Activated CD8-positive, alpha-beta memory T cell treated with anti-CD3 and anti-CD28 coated beads, Interleukin-2, amount 10 ng/mL, durations not matched to agents 7 days and 5 days (primary cell): ENCODE measurements at regions not wholly inside any gene's neighbourhood (a gene's known extent, or its start where the extent isn't known, plus 50 kb on each side); places are given as distances from the start of the nearest gene placed in this dataset.
"Not testable (repeated sequence)": the region's sequence is repeated elsewhere in the genome, so short reads cannot be mapped to it uniquely, and the experiment has no call there.

Experiments
- ATAC-seq: fragments of 150-1000 bp; cut with Tn5 transposase; one replicate; pipeline ENCODE4 v1.10.0; 2021; ENCODE audit warnings: moderate library complexity
- CTCF ChIA-PET: fragments of 350-600 bp; sonication (Branson Sonifier 250); formaldehyde crosslinking; loops from one replicate; lab custom pipeline; 2021; ENCODE audit warnings: antibody characterized with exemption; lab: Charles Lee
- DNase-seq: peaks from one replicate; pipeline ENCODE4 v3.0.0-alpha.2; 2020
- H3K27ac Mint-ChIP-seq: one replicate; pipeline ENCODE4 v1.8.0; 2021; ENCODE audit warnings: mild to moderate bottlenecking, mixed read lengths
- H3K27me3 Mint-ChIP-seq: one replicate; pipeline ENCODE4 v1.8.0; 2021; ENCODE audit warnings: mixed read lengths
- H3K36me3 Mint-ChIP-seq: one replicate; pipeline ENCODE4 v1.8.0; 2021; ENCODE audit warnings: mild to moderate bottlenecking, mixed read lengths
- H3K4me1 Mint-ChIP-seq: one replicate; pipeline ENCODE4 v1.8.0; 2021; ENCODE audit warnings: mixed read lengths
- H3K4me3 Mint-ChIP-seq: one replicate; pipeline ENCODE4 v1.8.0; 2021; ENCODE audit warnings: mild to moderate bottlenecking, moderate library complexity, mixed read lengths
- H3K9me3 Mint-ChIP-seq: one replicate; pipeline ENCODE4 v1.8.0; 2022; ENCODE audit warnings: low read depth, mixed read lengths

DNA sequence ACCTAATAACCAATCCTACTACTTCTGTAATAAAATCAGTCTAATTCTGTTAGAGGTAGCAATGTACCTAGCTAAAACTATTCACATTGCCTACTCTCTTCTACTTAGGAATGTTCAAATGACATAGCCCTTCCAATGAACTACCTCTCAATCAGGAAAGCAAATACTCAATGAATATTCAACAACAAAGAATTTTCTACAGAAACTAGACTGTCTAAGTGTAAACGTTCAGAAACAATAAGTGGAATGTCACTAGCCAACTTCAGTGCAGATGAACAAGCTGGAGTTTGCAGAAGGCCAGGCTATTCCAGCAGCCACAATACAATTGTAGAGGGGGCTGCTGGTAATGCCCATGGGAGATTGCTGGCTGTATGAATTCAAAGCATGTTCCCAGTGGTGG lies 743.2 kb upstream of the CDH10 start:
- no peak overlapping the region for H3K27ac Mint-ChIP-seq
- no peaks in the 10 kb centered on the region for H3K27me3 Mint-ChIP-seq
- DNase-seq (no peak), ATAC-seq (no peak)
- H3K36me3 Mint-ChIP-seq, result no peaks in the 10 kb centered on the region
- no peaks in the 10 kb centered on the region for H3K4me1 Mint-ChIP-seq
- H3K9me3 Mint-ChIP-seq, result peaks cover 16% of the 10 kb centered on the region
- no peak overlapping the region for H3K4me3 Mint-ChIP-seq
- CTCF ChIA-PET, result no interaction called here

DNA sequence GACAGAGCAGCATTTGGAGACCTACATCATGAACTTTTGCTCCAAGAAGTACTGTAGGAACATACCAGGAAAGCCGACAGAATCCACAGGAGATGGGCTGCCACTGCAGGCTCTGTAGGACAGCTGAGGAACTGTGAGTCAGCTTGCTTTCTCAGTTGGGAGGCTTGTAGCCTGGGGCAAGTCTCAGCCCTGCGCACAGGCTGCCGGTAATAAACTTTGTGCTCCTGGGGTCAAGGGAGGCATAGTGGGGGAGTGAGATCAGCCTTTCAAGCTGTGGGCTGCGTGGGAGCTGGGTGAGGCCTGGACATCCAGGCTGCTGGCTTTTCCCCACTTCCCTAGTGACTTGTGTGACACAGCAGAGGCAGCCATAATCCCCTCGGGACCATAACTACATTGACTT lies 718.0 kb upstream of the CDH10 start:
- H3K4me1 Mint-ChIP-seq, result no peaks in the 10 kb centered on the region
- no peaks in the 10 kb centered on the region for H3K36me3 Mint-ChIP-seq
- no peak for DNase-seq
- no peaks in the 10 kb centered on the region for H3K27me3 Mint-ChIP-seq
- ATAC-seq, result no peak
- H3K4me3 Mint-ChIP-seq, result no peak overlapping the region
- H3K9me3 Mint-ChIP-seq, result peaks cover 15% of the 10 kb centered on the region
- CTCF ChIA-PET, result no interaction called here
- H3K27ac Mint-ChIP-seq, result no peak overlapping the region

DNA sequence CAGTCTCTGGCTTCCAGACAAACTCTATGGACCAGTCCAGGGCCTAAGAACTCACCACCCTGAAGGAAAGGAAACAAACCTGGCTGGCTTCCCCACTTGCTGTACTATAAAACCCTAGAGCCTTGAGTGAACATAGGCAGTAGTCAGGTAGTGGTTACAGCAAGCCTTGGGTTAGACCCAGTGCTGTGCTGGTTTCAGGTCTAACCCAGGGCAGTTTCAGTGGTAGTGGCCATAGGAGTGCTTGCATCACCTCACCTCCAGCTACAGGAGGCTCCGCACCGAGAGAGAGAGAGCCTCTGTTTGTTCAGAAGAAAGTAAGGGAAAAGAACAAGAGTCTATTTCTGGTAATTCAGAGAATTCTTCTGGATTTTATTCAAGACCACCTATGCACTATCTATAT lies 714.1 kb upstream of the CDH10 start:
- Mint-ChIP-seq H3K4me3 (no peak overlapping the region), H3K27me3 (no peaks in the 10 kb centered on the region), H3K9me3 (peaks cover 16% of the 10 kb centered on the region), H3K27ac (no peak overlapping the region), H3K36me3 (no peaks in the 10 kb centered on the region), H3K4me1 (no peaks in the 10 kb centered on the region)
- CTCF ChIA-PET, result no interaction called here
- ATAC-seq (no peak), DNase-seq (no peak)

DNA sequence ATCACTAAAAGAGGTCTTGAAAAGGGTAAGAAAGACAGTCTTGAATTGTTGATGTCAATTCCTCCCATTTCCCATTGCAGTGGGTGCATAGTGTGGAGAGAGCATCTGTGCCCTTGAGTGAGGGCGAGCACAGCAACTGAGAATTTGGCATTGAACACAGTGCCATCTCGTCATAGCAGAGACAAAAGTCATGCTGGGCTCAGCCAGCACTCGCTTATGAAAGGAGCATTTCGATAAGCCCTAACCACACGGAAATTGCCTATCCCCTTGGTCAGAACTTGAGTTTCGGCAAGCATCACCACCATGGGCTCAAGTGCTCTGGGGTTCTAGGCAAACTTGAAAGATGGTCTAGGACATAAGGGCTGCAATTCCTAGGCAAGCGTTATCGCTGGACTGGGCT lies 712.8 kb upstream of the CDH10 start:
- Mint-ChIP-seq H3K36me3 (no peaks in the 10 kb centered on the region), H3K4me1 (no peaks in the 10 kb centered on the region), H3K9me3 (peaks cover 13% of the 10 kb centered on the region), H3K4me3 (no peak overlapping the region), H3K27ac (no peak overlapping the region), H3K27me3 (no peaks in the 10 kb centered on the region)
- no peak for DNase-seq
- no peak for ATAC-seq
- CTCF ChIA-PET, result no interaction called here

DNA sequence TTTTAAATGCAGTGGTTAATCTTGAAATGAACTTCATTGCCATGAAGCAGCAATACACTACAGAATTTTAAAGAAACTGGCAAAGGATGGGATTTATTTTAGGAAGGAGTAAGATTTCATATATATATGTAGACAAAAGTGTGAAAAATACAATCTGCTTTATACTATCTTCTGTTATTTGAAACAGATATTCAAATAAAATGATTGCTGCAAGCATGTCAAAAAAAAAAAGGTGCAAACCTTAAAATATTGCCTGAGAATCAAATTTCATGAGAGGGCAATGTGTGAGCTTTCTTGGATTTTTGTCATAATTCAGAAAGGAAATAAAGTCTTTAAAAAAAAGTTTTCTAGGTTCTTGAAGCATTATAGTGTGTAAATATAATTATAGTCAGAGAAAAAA lies 705.0 kb upstream of the CDH10 start:
- DNase-seq (no peak), ATAC-seq (no peak)
- H3K36me3 Mint-ChIP-seq, result no peaks in the 10 kb centered on the region
- no peaks in the 10 kb centered on the region for H3K4me1 Mint-ChIP-seq
- H3K27ac Mint-ChIP-seq, result no peak overlapping the region
- no peaks in the 10 kb centered on the region for H3K27me3 Mint-ChIP-seq
- CTCF ChIA-PET, result no interaction called here
- no peak overlapping the region for H3K4me3 Mint-ChIP-seq
- peaks cover 6% of the 10 kb centered on the region for H3K9me3 Mint-ChIP-seq

DNA sequence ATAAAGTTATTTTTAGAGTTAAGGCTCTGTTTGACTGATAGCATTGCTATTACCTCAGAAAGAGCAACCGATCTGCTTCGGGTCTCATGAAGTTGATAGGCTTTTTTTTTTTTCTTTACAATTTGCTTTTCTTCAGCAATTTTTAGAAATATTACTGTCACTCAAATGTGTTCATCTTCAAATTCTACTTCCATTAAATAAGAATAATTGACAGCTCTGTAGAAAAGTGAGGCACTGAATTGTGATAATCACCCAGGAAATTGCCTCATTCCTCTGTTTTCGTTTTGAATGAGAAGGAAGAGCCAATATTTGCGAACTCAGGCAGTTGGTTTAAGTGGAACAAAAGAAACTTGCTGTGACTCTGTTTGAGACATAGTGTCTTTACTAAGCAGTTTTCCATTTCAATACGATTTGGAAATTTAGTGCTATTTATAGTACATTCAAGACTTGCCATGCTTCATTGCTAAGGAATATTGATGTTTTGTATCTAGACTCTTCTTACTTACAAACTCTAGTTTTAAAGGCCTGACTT lies 700.5 kb upstream of the CDH10 start:
- no peaks in the 10 kb centered on the region for H3K27me3 Mint-ChIP-seq
- H3K36me3 Mint-ChIP-seq, result no peaks in the 10 kb centered on the region
- H3K27ac Mint-ChIP-seq, result no peak overlapping the region
- DNase-seq (no peak), ATAC-seq (no peak)
- H3K4me1 Mint-ChIP-seq, result no peaks in the 10 kb centered on the region
- CTCF ChIA-PET, result no interaction called here
- H3K9me3 Mint-ChIP-seq, result peaks cover 9% of the 10 kb centered on the region
- no peak overlapping the region for H3K4me3 Mint-ChIP-seq

DNA sequence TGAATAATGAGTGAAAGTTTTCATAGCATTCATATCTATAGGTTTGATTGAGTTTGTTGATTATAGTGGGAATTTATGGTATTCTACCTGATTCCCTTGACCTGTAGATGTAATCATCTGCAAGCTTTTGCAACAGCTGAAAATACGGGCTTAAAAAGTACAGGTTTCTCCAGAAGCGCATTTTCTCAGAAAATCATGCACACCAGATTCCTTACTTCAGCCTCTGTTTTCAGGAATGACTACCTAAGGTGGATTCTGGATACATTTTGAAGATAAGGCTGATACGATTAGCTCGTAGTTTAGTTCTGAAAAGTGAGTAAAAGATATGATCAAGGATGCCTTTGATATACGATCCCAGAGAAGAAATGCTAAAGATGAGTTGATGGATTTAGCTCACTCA lies 694.8 kb upstream of the CDH10 start:
- CTCF ChIA-PET, result no interaction called here

DNA sequence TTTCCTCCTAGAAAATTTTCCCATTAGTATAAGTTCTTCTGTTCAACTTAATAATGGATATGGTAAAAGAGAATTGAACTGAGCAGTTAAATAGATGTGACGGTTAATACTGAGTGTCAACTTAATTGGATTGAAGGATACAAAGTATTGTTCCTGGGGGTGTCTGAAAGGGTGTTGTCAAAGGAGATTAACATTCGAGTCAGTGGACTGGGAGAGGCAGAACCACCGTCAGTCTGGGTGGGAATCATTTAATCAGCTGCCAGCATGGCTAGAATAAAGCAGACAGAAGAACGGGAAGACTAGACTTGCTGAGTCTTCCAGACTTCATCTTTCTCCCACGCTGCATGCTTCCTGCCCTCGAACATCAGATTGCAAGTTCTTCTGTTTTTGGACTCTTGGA lies 689.6 kb upstream of the CDH10 start:
- Mint-ChIP-seq H3K4me3 (no peak overlapping the region), H3K27ac (no peak overlapping the region), H3K9me3 (peaks cover 10% of the 10 kb centered on the region), H3K4me1 (no peaks in the 10 kb centered on the region), H3K27me3 (no peaks in the 10 kb centered on the region), H3K36me3 (no peaks in the 10 kb centered on the region)
- DNase-seq (no peak), ATAC-seq (no peak)
- CTCF ChIA-PET, result no interaction called here

More for the DNA sequence above, 694.8 kb upstream of the CDH10 start:
- no peaks in the 10 kb centered on the region for H3K27me3 Mint-ChIP-seq
- DNase-seq, result no peak
- no peaks in the 10 kb centered on the region for H3K36me3 Mint-ChIP-seq
- H3K4me3 Mint-ChIP-seq, result no peak overlapping the region
- peaks cover 13% of the 10 kb centered on the region for H3K9me3 Mint-ChIP-seq
- ATAC-seq, result no peak
- no peak overlapping the region for H3K27ac Mint-ChIP-seq
- H3K4me1 Mint-ChIP-seq, result no peaks in the 10 kb centered on the region

DNA sequence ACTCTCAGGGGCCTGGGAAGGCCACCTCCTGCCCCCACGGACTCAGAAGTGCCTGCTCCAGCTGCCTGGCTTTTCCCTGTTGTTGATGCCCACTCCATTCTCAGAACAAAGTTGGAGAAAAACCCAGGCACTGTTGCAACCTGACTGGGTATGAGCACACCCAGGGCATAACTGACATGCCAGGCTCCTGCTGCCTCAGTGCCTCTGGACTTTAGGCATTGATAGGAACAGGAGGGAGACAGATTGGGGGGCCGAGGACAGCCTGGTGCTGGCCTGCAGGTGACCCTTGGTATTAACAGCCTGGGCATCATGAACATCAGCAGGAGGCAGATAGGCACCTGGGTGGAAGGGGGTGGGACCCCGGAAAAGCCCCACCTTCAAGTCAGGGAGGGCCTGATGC lies 685.9 kb upstream of the CDH10 start:
- DNase-seq (no peak), ATAC-seq (no peak)
- H3K4me3 Mint-ChIP-seq, result no peak overlapping the region
- H3K36me3 Mint-ChIP-seq, result no peaks in the 10 kb centered on the region
- peaks cover 4% of the 10 kb centered on the region for H3K9me3 Mint-ChIP-seq
- H3K27ac Mint-ChIP-seq, result no peak overlapping the region
- no peaks in the 10 kb centered on the region for H3K4me1 Mint-ChIP-seq
- CTCF ChIA-PET, result no interaction called here
- H3K27me3 Mint-ChIP-seq, result no peaks in the 10 kb centered on the region

DNA sequence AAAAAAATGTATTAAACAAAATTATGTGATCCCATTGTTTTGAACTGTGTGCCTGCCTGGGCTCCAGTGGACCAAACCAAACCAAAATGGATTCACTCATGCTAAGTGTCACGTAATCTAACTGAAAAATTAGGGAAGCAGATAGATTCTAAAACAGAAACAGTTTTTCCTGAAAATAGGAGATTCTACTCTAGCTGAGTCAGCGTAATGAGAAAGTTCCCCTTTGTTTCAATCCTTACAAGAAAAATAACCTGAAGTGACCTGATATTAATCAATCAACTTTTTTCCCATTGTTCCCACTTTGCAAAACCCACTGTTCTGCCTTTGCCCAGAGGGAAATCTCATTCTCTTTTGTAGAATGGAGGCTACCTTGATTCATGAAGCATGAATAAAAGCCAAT lies 682.4 kb upstream of the CDH10 start:
- Mint-ChIP-seq H3K36me3 (no peaks in the 10 kb centered on the region), H3K4me3 (no peak overlapping the region), H3K4me1 (no peaks in the 10 kb centered on the region), H3K9me3 (peaks cover 2% of the 10 kb centered on the region), H3K27me3 (no peaks in the 10 kb centered on the region), H3K27ac (no peak overlapping the region)
- ATAC-seq (no peak), DNase-seq (no peak)
- CTCF ChIA-PET, result no interaction called here

DNA sequence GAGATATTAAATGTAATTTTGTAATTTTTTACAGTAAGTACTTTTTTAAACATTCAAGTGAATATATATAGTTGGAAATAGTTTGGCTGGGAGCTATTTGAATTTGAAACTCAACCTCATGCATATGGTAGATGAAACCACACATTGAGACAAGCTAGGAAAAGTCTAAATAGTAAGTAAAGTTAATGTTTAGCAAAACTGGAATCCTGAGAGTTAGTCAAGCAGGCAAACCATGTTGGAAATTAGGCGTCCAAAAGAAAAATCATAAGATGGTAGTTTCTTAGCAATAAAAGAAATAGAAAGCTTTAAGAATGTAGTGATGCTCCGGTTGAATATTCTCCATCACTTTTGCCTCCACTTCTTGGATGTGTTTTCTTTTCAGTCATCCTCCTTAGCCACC lies 657.1 kb upstream of the CDH10 start:
- CTCF ChIA-PET, result no interaction called here
- H3K4me3 Mint-ChIP-seq, result no peak overlapping the region
- ATAC-seq (no peak), DNase-seq (no peak)
- no peaks in the 10 kb centered on the region for H3K27me3 Mint-ChIP-seq
- peaks cover 20% of the 10 kb centered on the region for H3K9me3 Mint-ChIP-seq
- no peak overlapping the region for H3K27ac Mint-ChIP-seq
- H3K4me1 Mint-ChIP-seq, result no peaks in the 10 kb centered on the region
- no peaks in the 10 kb centered on the region for H3K36me3 Mint-ChIP-seq

DNA sequence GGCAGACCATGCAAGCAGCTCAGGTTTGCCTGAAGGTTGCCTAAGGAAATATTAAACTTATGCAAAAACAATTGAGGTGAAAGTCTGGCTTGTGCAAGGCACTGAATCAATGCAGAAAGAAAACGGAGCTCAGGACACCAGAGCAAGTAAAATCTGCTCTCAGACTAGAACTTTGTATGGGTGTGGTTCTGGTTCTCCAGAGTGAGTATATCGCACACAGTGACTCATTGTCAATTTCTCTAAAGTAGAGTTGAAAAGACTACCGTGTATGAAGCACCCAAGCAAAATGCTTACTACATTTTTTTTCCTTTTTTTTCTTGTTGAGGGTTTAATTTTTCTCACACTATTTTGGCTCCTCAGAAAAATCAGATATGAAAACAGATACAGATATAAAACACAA lies 650.3 kb upstream of the CDH10 start:
- Mint-ChIP-seq H3K27me3 (no peaks in the 10 kb centered on the region), H3K4me3 (no peak overlapping the region), H3K9me3 (peaks cover 24% of the 10 kb centered on the region), H3K4me1 (no peaks in the 10 kb centered on the region), H3K27ac (no peak overlapping the region), H3K36me3 (no peaks in the 10 kb centered on the region)
- CTCF ChIA-PET, result no interaction called here
- ATAC-seq, result no peak
- DNase-seq, result no peak

DNA sequence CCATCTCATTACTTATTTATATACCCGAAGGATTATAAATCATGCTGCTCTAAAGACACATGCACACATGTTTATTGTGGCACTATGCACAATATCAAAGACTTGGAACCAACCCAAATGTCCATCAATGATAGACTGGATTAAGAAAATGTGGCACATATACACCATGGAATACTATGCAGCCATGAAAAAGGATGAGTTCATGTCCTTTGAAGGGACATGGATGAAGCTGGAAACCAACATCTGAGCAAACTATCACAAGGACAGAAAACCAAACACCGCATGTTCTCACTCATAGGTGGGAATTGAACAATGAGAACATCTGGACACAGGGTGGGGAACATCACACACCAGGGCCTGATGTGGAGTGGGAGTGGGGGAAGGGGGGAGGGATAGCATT lies 645.0 kb upstream of the CDH10 start:
- H3K36me3 Mint-ChIP-seq, H3K27me3 Mint-ChIP-seq, DNase-seq: not testable (repeated sequence)

DNA sequence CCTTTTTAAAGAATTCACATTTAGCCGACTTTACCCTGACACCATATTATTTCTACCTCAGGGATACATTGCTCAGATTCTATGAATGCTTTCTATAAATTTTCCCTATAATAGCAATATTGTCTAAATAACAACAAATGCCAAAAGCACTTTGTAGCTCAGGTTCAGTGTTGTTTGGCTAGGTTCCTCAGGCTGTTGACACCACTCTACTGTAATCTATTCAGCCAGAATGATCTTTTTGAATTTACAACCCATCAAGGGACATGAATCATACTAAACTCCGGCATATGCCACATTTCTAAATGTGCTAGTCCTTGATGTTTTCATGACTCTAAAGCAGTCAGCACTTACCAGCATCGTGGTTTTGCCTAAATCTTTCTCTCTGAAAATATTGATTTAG lies 641.5 kb upstream of the CDH10 start:
- H3K27ac Mint-ChIP-seq, result no peak overlapping the region
- H3K27me3 Mint-ChIP-seq, result no peaks in the 10 kb centered on the region
- CTCF ChIA-PET, result no interaction called here
- DNase-seq (no peak), ATAC-seq (no peak)
- H3K4me1 Mint-ChIP-seq, result no peaks in the 10 kb centered on the region
- H3K4me3 Mint-ChIP-seq, result no peak overlapping the region
- H3K9me3 Mint-ChIP-seq, result no peaks in the 10 kb centered on the region
- H3K36me3 Mint-ChIP-seq, result no peaks in the 10 kb centered on the region

More for the DNA sequence above, 645.0 kb upstream of the CDH10 start:
- CTCF ChIA-PET, H3K27ac Mint-ChIP-seq, H3K4me1 Mint-ChIP-seq, H3K4me3 Mint-ChIP-seq, ATAC-seq, H3K9me3 Mint-ChIP-seq: not testable (repeated sequence)

DNA sequence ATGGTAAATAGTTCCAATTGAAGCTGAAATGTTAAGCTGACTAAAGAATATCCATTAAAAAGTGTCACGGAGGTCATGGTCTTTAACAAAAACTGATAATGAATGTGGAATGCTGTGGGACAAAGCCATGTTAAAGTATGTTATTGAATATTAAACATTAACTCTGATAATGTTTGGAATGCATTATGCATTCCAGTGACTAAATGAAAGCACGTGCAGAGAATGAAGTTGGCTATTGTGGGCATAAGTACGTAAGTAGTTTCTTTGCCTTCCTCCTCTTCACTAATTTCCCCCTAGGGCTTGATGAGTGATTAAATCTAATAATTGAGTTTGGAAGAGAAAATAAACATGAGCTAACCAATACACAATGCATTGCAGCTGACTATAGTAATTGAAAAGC lies 640.4 kb upstream of the CDH10 start:
- DNase-seq (no peak), ATAC-seq (no peak)
- CTCF ChIA-PET, result no interaction called here
- Mint-ChIP-seq H3K4me3 (no peak overlapping the region), H3K4me1 (no peaks in the 10 kb centered on the region), H3K9me3 (no peaks in the 10 kb centered on the region), H3K27me3 (no peaks in the 10 kb centered on the region), H3K36me3 (no peaks in the 10 kb centered on the region), H3K27ac (no peak overlapping the region)
